ENCODE measurements at regions not wholly inside any gene's neighbourhood (a gene's known extent, or its start where the extent isn't known, plus 50 kb on each side); places are given as distances from the start of the nearest gene placed in this dataset.

- no peaks in the 10 kb centered on the region for H3K36me3 ChIP-seq (ENCODE audit: control insufficient read depth, insufficient read depth, low read length)
- DNase-seq (ENCODE audit: low read depth), result no peak
- no peak for TF ChIP-seq CTCF (IDR thresholded peaks at IDR 0.05; ENCODE audit: insufficient read depth, low read length, poor library complexity, severe bottlenecking)
- H3K4me3 ChIP-seq (ENCODE audit: low read depth, low read length), result no peak overlapping the region
- no peaks in the 10 kb centered on the region for H3K27me3 ChIP-seq (ENCODE audit: control insufficient read depth, insufficient read depth, low read length)
Measured at GRCh38 chr2:198654646-198655045, 803.1 kb downstream of the SATB2 start.

- DNase-seq (ENCODE audit: low read depth), result no peak
- TF ChIP-seq CTCF (IDR thresholded peaks at IDR 0.05; ENCODE audit: insufficient read depth, low read length, poor library complexity, severe bottlenecking), result no peak
Measured at GRCh38 chr2:198653311-198653710, 804.4 kb downstream of the SATB2 start.

GRCh38 chr2:198652461-198652860 is 805.3 kb downstream of the SATB2 start:
- no peak for TF ChIP-seq CTCF (IDR thresholded peaks at IDR 0.05; ENCODE audit: insufficient read depth, low read length, poor library complexity, severe bottlenecking)
- DNase-seq (ENCODE audit: low read depth), result no peak
- H3K4me3 ChIP-seq (ENCODE audit: low read depth, low read length), result no peak overlapping the region
- H3K27me3 ChIP-seq (ENCODE audit: control insufficient read depth, insufficient read depth, low read length), result no peaks in the 10 kb centered on the region
- no peaks in the 10 kb centered on the region for H3K36me3 ChIP-seq (ENCODE audit: control insufficient read depth, insufficient read depth, low read length)

More at GRCh38 chr2:198653311-198653710, 804.4 kb downstream of the SATB2 start:
- no peaks in the 10 kb centered on the region for H3K27me3 ChIP-seq (ENCODE audit: control insufficient read depth, insufficient read depth, low read length)
- H3K4me3 ChIP-seq (ENCODE audit: low read depth, low read length), result no peak overlapping the region
- H3K36me3 ChIP-seq (ENCODE audit: control insufficient read depth, insufficient read depth, low read length), result no peaks in the 10 kb centered on the region

GRCh38 chr2:198645816-198646215 is 811.9 kb downstream of the SATB2 start:
- TF ChIP-seq CTCF (IDR thresholded peaks at IDR 0.05; ENCODE audit: insufficient read depth, low read length, poor library complexity, severe bottlenecking), result no peak
- Histone ChIP-seq H3K36me3 (ENCODE audit: control insufficient read depth, insufficient read depth, low read length) (no peaks in the 10 kb centered on the region), H3K27me3 (ENCODE audit: control insufficient read depth, insufficient read depth, low read length) (no peaks in the 10 kb centered on the region), H3K4me3 (ENCODE audit: low read depth, low read length) (no peak overlapping the region)
- DNase-seq (ENCODE audit: low read depth), result no peak

- DNase-seq (ENCODE audit: low read depth), result no peak
- H3K36me3 ChIP-seq (ENCODE audit: control insufficient read depth, insufficient read depth, low read length), result no peaks in the 10 kb centered on the region
- no peak for TF ChIP-seq CTCF (IDR thresholded peaks at IDR 0.05; ENCODE audit: insufficient read depth, low read length, poor library complexity, severe bottlenecking)
Measured at GRCh38 chr2:198641161-198641560, 816.6 kb downstream of the SATB2 start.

GRCh38 chr2:198640463-198640862 is 817.3 kb downstream of the SATB2 start:
- no peak for TF ChIP-seq CTCF (IDR thresholded peaks at IDR 0.05; ENCODE audit: insufficient read depth, low read length, poor library complexity, severe bottlenecking)
- no peak overlapping the region for H3K4me3 ChIP-seq (ENCODE audit: low read depth, low read length)
- no peaks in the 10 kb centered on the region for H3K27me3 ChIP-seq (ENCODE audit: control insufficient read depth, insufficient read depth, low read length)
- H3K36me3 ChIP-seq (ENCODE audit: control insufficient read depth, insufficient read depth, low read length), result no peaks in the 10 kb centered on the region
- no peak for DNase-seq (ENCODE audit: low read depth)

More at GRCh38 chr2:198641161-198641560, 816.6 kb downstream of the SATB2 start:
- Histone ChIP-seq H3K27me3 (ENCODE audit: control insufficient read depth, insufficient read depth, low read length) (no peaks in the 10 kb centered on the region), H3K4me3 (ENCODE audit: low read depth, low read length) (no peak overlapping the region)
